IMR-90 (cell line): ENCODE measurements at regions not wholly inside any gene's neighbourhood (a gene's known extent, or its start where the extent isn't known, plus 50 kb on each side); places are given as distances from the start of the nearest gene placed in this dataset.

Experiments used
- BHLHE40 ChIP-seq: fragments of 150-350 bp; IDR thresholded peaks from 2 replicates; pipeline ENCODE4 v1.6.1; 2016; ENCODE audit warnings: mild to moderate bottlenecking, low read depth, low read length
- CHD1 ChIP-seq: IDR thresholded peaks from 2 replicates; pipeline ENCODE4 v1.6.1; 2012; ENCODE audit warnings: low read depth, low read length, improper control_type of control experiment
- CTCF ChIP-seq: conservative IDR thresholded peaks from 2 replicates; pipeline ENCODE4 v1.5.1; 2012; ENCODE audit warnings: mild to moderate bottlenecking, low read depth, low read length, improper control_type of control experiment
- FOS ChIP-seq: fragments of 150-350 bp; IDR thresholded peaks from 2 replicates; pipeline ENCODE4 v1.6.1; 2016; ENCODE audit warnings: low read depth, low read length
- MXI1 ChIP-seq: IDR thresholded peaks from 2 replicates; pipeline ENCODE4 v1.6.1; 2012; ENCODE audit warnings: low read depth, mild to moderate bottlenecking, low read length, moderate library complexity, borderline replicate concordance
- POLR2A ChIP-seq: IDR thresholded peaks from 2 replicates; pipeline ENCODE4 v1.6.1; 2012; ENCODE audit warnings: mild to moderate bottlenecking, low read depth, low read length
- RAD21 ChIP-seq: IDR thresholded peaks from 2 replicates; pipeline ENCODE4 v1.6.1; 2012; ENCODE audit warnings: low read length, improper control_type of control experiment
- TF ChIP-seq, protein P1 (sequence below): fragments of 150-350 bp; IDR thresholded peaks from 2 replicates; pipeline ENCODE4 v1.6.1; 2017; ENCODE audit warnings: mild to moderate bottlenecking, antibody characterized with exemption, low read length, low read depth

DNA sequence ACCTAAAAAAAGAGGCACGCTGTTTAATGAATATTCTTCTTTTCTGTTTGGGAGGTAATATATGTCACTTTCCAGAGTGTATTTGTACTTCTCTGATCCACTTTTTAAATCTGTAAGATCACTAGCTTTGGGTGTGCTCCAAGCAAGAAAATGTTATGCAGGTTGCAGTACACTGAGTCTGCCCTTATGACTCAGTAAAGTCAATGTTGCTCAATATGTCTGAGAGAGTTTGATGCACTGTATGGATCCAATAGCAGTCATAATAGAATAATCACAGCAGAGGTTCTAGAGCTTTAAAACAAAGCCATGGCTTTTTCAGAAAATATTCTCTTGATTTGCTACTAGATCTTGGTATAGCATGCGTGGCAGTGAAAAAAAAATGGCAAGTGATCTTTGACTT is 525.3 kb upstream of the HTR1E start:
- TF ChIP-seq POLR2A, result no peak
- TF ChIP-seq MXI1, result no peak
- TF ChIP-seq CTCF, result no peak
- TF ChIP-seq BHLHE40, result no peak
- TF ChIP-seq CHD1, result no peak
- TF ChIP-seq RAD21, result no peak
- no peak for TF ChIP-seq FOS
- TF ChIP-seq, protein P1, sequence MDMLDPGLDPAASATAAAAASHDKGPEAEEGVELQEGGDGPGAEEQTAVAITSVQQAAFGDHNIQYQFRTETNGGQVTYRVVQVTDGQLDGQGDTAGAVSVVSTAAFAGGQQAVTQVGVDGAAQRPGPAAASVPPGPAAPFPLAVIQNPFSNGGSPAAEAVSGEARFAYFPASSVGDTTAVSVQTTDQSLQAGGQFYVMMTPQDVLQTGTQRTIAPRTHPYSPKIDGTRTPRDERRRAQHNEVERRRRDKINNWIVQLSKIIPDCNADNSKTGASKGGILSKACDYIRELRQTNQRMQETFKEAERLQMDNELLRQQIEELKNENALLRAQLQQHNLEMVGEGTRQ, result no peak
